ENCODE measurements at regions not wholly inside any gene's neighbourhood (a gene's known extent, or its start where the extent isn't known, plus 50 kb on each side); places are given as distances from the start of the nearest gene placed in this dataset.

GRCh38 chr6:100175814-100176310 is 181.8 kb upstream of the MCHR2 start:
- Histone ChIP-seq H3K9me3 (no peaks in the 10 kb centered on the region), H3K36me3 (ENCODE audit: low read depth) (no peaks in the 10 kb centered on the region), H3K4me3 (no peak overlapping the region), H3K4me1 (ENCODE audit: low read depth) (no peaks in the 10 kb centered on the region)
- intact Hi-C loops (cut with DNase I, micrococcal nuclease): no loop called here
- ATAC-seq: no peak
- no peak for DNase-seq
- TF ChIP-seq CTCF (IDR thresholded peaks at IDR 0.05): no peak

GRCh38 chr6:100173211-100173610 is 179.2 kb upstream of the MCHR2 start:
- ATAC-seq: no peak
- DNase-seq: no peak
- TF ChIP-seq CTCF (IDR thresholded peaks at IDR 0.05): no peak
- intact Hi-C loops (cut with DNase I, micrococcal nuclease): no loop called here
- Histone ChIP-seq H3K4me3 (no peak overlapping the region), H3K9me3 (no peaks in the 10 kb centered on the region), H3K36me3 (ENCODE audit: low read depth) (no peaks in the 10 kb centered on the region), H3K4me1 (ENCODE audit: low read depth) (no peaks in the 10 kb centered on the region)

GRCh38 chr6:100172322-100172713 is 178.3 kb upstream of the MCHR2 start:
- DNase-seq: no peak
- no peak for TF ChIP-seq CTCF (IDR thresholded peaks at IDR 0.05)
- ATAC-seq: no peak
- no peaks in the 10 kb centered on the region for H3K36me3 ChIP-seq (ENCODE audit: low read depth)
- intact Hi-C loops (cut with DNase I, micrococcal nuclease): no loop called here
- no peaks in the 10 kb centered on the region for H3K9me3 ChIP-seq
- H3K4me1 ChIP-seq (ENCODE audit: low read depth): no peaks in the 10 kb centered on the region
- no peak overlapping the region for H3K4me3 ChIP-seq

GRCh38 chr6:100171533-100172321 is 177.7 kb upstream of the MCHR2 start:
- Histone ChIP-seq H3K36me3 (ENCODE audit: low read depth) (no peaks in the 10 kb centered on the region), H3K4me1 (ENCODE audit: low read depth) (no peaks in the 10 kb centered on the region), H3K9me3 (no peaks in the 10 kb centered on the region), H3K4me3 (no peak overlapping the region)
- no peak for TF ChIP-seq CTCF (IDR thresholded peaks at IDR 0.05)
- ATAC-seq (no peak), DNase-seq (no peak)
- intact Hi-C loops (cut with DNase I, micrococcal nuclease): no loop called here

GRCh38 chr6:100168148-100168547 is 174.1 kb upstream of the MCHR2 start:
- no peak for ATAC-seq
- intact Hi-C loops (cut with DNase I, micrococcal nuclease): no loop called here
- Histone ChIP-seq H3K9me3 (no peaks in the 10 kb centered on the region), H3K4me3 (no peak overlapping the region), H3K4me1 (ENCODE audit: low read depth) (no peaks in the 10 kb centered on the region), H3K36me3 (ENCODE audit: low read depth) (no peaks in the 10 kb centered on the region)
- TF ChIP-seq CTCF (IDR thresholded peaks at IDR 0.05): no peak
- no peak for DNase-seq

All from mucosa of descending colon (tissue), 3 donors.